ENCODE measurements at regions not wholly inside any gene's neighbourhood (a gene's known extent, or its start where the extent isn't known, plus 50 kb on each side); places are given as distances from the start of the nearest gene placed in this dataset.

- TF ChIP-seq, protein P1, sequence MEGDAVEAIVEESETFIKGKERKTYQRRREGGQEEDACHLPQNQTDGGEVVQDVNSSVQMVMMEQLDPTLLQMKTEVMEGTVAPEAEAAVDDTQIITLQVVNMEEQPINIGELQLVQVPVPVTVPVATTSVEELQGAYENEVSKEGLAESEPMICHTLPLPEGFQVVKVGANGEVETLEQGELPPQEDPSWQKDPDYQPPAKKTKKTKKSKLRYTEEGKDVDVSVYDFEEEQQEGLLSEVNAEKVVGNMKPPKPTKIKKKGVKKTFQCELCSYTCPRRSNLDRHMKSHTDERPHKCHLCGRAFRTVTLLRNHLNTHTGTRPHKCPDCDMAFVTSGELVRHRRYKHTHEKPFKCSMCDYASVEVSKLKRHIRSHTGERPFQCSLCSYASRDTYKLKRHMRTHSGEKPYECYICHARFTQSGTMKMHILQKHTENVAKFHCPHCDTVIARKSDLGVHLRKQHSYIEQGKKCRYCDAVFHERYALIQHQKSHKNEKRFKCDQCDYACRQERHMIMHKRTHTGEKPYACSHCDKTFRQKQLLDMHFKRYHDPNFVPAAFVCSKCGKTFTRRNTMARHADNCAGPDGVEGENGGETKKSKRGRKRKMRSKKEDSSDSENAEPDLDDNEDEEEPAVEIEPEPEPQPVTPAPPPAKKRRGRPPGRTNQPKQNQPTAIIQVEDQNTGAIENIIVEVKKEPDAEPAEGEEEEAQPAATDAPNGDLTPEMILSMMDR (IDR thresholded peaks at IDR 0.05): no peak
- TF ChIP-seq POLR2AphosphoS5 (IDR thresholded peaks at IDR 0.05): no peak
Observed at GRCh38 chr14:87043667-87044200, 949.2 kb downstream of the GALC start.

Measured in breast epithelium (tissue), 3 donors.